Muscle of leg (tissue), 3 donors: ENCODE measurements at regions not wholly inside any gene's neighbourhood (a gene's known extent, or its start where the extent isn't known, plus 50 kb on each side); places are given as distances from the start of the nearest gene placed in this dataset.
"Not testable (repeated sequence)": the region's sequence is repeated elsewhere in the genome, so short reads cannot be mapped to it uniquely, and the experiment has no call there.

Experiments used
- DNase-seq: peaks from one replicate; pipeline ENCODE4 v3.0.0; 2013
- H3K27ac ChIP-seq: one replicate; pipeline ENCODE4 v1.5.1; 2013; ENCODE audit warnings: mild to moderate bottlenecking, low read length, control low read depth
- H3K27me3 ChIP-seq: one replicate; pipeline ENCODE4 v1.6.1; 2013; ENCODE audit warnings: low read length; ENCODE audit not compliant: control insufficient read depth, insufficient read depth
- H3K36me3 ChIP-seq: one replicate; pipeline ENCODE4 v1.6.1; 2013; ENCODE audit warnings: low read length; ENCODE audit not compliant: control insufficient read depth, insufficient read depth
- H3K4me1 ChIP-seq: one replicate; pipeline ENCODE4 v1.6.1; 2013; ENCODE audit warnings: low read length; ENCODE audit not compliant: control insufficient read depth, insufficient read depth
- H3K4me3 ChIP-seq: one replicate; pipeline ENCODE4 v1.5.1; 2013; ENCODE audit warnings: low read length, control low read depth
- H3K9me3 ChIP-seq: replicated peaks from 2 replicates; pipeline ENCODE4 v1.6.1; 2013; ENCODE audit warnings: low read depth, low read length; ENCODE audit not compliant: control insufficient read depth
- WGBS: methylation state at CpG from one replicate; pipeline ENCODE4 v1.1.5; 2013; ENCODE audit warnings: missing lambda C conversion rate; ENCODE audit not compliant: insufficient coverage; 5-methylcytosine and 5-hydroxymethylcytosine counted together

DNA sequence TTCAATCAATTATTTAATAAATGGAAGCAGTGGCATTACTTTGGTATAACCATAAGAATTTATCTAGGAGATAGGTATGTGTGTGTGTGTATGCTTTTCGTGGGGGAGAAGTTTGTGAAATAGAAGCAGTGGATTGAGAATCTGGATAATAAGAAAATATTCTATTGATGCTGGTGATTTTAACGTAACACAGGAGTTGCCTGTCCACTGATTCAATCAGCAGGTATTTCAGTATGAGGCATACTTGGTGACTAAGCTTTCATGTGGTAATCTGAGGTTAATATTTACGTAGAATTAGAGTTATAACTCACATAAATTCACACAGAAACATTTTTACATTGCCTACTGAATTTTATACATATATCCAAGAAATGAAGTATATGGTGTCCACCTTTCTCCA lies 568.0 kb downstream of the ZWINT start:
- no peak overlapping the region for H3K27ac ChIP-seq
- 50% methylated on average over 1 of the region's 3 CpGs for WGBS
- no peak overlapping the region for H3K4me3 ChIP-seq
- no peaks in the 10 kb centered on the region for H3K36me3 ChIP-seq
- H3K9me3 ChIP-seq: no peaks in the 10 kb centered on the region
- DNase-seq: no peak
- H3K27me3 ChIP-seq: no peaks in the 10 kb centered on the region
- no peaks in the 10 kb centered on the region for H3K4me1 ChIP-seq

DNA sequence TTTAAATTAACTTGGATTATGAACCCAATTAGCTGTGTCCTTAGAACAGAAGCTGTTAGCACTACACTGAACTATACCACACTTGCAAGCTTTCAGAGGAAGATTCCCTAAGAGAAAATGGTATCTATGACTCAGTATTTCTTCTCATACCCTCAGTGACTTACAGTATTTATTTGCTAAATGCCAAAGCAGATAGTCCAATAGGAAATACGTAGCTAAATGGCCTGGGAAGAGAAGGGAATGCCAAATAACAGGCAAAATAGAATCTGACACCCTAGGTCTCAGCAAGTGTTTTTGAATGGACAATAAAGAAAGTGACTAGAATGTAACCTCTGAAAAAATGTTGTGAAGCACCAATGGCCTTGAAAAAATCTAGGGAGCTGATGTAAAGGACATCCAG lies 570.8 kb downstream of the ZWINT start:
- H3K36me3 ChIP-seq, H3K27ac ChIP-seq, H3K9me3 ChIP-seq, H3K4me3 ChIP-seq, DNase-seq, H3K27me3 ChIP-seq, H3K4me1 ChIP-seq: not testable (repeated sequence)
- no CpG with 5 or more reads among the region's 1 CpG for WGBS

DNA sequence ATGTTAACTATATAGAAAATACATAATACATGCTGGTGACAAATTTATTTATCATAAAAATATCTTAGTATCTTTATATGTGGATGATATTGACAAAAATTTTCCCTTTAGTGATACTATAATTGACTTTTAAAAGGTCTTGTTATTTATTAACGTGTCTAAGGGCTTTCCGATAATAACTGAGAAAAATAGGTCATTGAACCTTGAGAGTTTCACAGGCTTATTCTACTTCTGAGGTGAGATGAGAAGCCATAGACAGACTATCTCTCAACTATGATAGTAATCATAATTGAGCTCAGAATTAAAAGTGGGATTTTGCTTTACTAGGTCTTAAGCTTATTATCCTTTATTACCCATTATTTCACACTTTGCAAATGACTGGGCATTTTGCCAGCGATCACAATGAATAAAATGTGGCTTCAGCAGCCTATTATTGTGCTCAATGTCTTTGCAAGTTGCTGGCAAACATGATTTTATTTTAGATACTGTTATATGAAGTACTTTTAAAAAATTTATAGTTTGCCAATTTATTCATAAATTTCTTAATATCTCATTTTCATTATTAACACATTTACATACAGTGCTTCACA lies 574.5 kb downstream of the ZWINT start:
- no peaks in the 10 kb centered on the region for H3K36me3 ChIP-seq
- no peaks in the 10 kb centered on the region for H3K9me3 ChIP-seq
- H3K4me3 ChIP-seq: no peak overlapping the region
- H3K27ac ChIP-seq: no peak overlapping the region
- DNase-seq: no peak
- H3K4me1 ChIP-seq: no peaks in the 10 kb centered on the region
- no CpG with 5 or more reads among the region's 3 CpGs for WGBS
- no peaks in the 10 kb centered on the region for H3K27me3 ChIP-seq

GRCh38 chr10:55782181-55782580 lies 578.9 kb downstream of the ZWINT start:
- Histone ChIP-seq H3K9me3 (no peaks in the 10 kb centered on the region), H3K4me3 (no peak overlapping the region), H3K27ac (no peak overlapping the region), H3K27me3 (no peaks in the 10 kb centered on the region), H3K4me1 (no peaks in the 10 kb centered on the region), H3K36me3 (no peaks in the 10 kb centered on the region)
- WGBS: no CpG with 5 or more reads among the region's 4 CpGs
- no peak for DNase-seq

DNA sequence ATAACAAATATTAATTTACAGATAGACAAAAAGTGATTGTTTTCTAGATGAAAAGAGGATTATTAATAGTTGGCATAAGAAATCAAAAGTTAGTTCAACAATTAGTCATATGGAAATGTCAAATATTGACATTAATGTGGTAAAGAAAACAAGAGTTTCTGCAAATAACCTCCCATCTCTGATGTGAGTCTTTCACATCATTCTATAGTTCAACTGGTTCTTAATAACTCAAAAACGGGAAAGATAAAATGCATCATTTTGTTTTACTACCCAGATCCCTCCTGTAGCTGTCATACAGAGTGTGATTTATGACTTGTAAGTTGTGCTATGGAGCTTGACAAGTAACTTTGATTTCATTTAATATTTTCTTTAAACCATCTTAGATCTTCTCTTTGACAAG lies 594.8 kb downstream of the ZWINT start:
- Histone ChIP-seq H3K4me3 (no peak overlapping the region), H3K4me1 (no peaks in the 10 kb centered on the region), H3K27me3 (no peaks in the 10 kb centered on the region), H3K27ac (no peak overlapping the region), H3K36me3 (no peaks in the 10 kb centered on the region), H3K9me3 (no peaks in the 10 kb centered on the region)
- no peak for DNase-seq
- no CpG with 5 or more reads among the region's 1 CpG for WGBS

- Histone ChIP-seq H3K27me3 (no peaks in the 10 kb centered on the region), H3K4me3 (no peak overlapping the region), H3K36me3 (no peaks in the 10 kb centered on the region), H3K9me3 (no peaks in the 10 kb centered on the region), H3K27ac (no peak overlapping the region), H3K4me1 (no peaks in the 10 kb centered on the region)
- no CpG with 5 or more reads among the region's 2 CpGs for WGBS
- peak; percentile 2 for DNase-seq
These were observed 610.6 kb downstream of the ZWINT start for GRCh38 chr10:55750458-55750857.

DNA sequence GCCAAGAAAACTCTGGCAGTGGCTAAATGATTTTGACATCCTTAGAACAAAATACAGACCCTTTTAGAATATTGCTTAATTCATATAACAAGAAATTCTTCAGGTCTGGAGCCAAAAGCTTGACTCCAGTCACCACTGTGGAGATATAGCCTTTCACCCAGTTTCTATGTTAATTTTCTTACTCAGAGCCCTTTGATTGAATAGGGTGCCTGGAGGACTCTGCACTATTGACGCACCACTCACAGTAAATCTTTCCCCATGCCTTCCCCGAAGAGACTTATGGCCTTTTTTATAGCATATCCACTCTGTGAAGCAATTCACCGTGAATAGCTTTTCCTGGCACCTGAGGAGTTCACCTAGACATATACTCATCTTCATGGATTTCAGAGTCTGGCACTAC lies 613.8 kb downstream of the ZWINT start:
- WGBS: 60% methylated on average over 1 of the region's 3 CpGs
- Histone ChIP-seq H3K27ac (no peak overlapping the region), H3K36me3 (no peaks in the 10 kb centered on the region), H3K9me3 (no peaks in the 10 kb centered on the region), H3K27me3 (no peaks in the 10 kb centered on the region), H3K4me1 (no peaks in the 10 kb centered on the region), H3K4me3 (no peak overlapping the region)
- no peak for DNase-seq

DNA sequence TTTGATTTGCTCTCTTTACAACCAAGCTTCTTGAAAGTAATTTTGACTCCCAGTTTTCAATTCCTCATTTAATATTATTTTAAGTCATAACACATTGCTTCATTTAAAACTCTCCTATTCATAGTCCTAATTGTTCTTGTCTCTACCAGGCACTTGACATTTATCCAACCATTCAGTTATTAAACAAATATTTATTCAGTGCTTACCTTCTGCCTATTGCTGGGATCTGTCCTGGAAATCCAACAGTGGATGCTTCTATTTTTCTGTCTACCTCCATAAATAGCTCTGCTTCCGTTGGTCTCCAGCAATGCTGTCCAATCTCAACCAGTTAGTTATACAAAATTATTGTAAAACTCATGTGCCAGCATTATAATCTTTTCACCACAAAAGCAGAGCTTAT lies 615.1 kb downstream of the ZWINT start:
- WGBS: no CpG with 5 or more reads among the region's 1 CpG
- no peak for DNase-seq
- Histone ChIP-seq H3K27me3 (no peaks in the 10 kb centered on the region), H3K27ac (no peak overlapping the region), H3K4me1 (no peaks in the 10 kb centered on the region), H3K9me3 (no peaks in the 10 kb centered on the region), H3K36me3 (no peaks in the 10 kb centered on the region), H3K4me3 (no peak overlapping the region)

DNA sequence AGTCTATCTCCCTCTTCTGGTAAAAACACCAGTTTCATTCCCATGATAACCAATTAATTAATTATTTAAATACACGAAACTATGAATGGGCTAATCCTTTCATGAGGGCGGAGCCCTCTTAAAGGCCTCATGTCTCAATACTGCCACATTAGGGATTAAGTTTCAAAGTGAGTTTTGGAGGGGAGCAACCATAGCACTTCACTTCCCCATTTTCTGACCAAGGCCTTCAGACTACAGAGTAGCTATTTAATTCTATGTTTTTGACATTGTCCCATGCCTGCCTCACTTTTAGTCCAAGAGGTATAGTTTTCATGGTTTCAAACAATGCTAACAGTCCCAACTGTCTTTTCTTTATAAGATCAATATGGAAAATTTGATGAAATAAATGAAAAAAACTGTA lies 618.6 kb downstream of the ZWINT start:
- no peaks in the 10 kb centered on the region for H3K4me1 ChIP-seq
- H3K9me3 ChIP-seq: no peaks in the 10 kb centered on the region
- no peak for DNase-seq
- H3K36me3 ChIP-seq: no peaks in the 10 kb centered on the region
- WGBS: no CpG with 5 or more reads among the region's 2 CpGs
- no peak overlapping the region for H3K4me3 ChIP-seq
- H3K27me3 ChIP-seq: no peaks in the 10 kb centered on the region
- no peak overlapping the region for H3K27ac ChIP-seq

DNA sequence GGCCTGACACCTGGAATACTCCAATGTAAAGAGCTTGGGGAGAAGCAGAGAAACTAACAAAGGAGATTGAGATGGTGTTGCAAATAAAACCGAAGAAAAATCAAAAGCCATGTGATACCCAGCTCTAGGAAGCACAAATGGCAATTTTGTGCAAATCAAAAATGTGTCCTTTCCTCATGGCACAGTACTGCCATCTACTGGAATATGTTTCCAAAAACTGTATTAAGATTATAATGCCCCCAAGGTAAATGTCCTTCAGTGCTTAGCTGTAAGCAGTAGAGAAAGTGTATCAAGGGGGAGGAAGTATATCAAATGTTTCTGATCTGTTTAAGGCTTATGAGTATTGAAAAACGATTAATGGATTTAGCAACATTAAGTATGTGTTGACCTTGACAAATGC lies 620.3 kb downstream of the ZWINT start:
- not testable (repeated sequence) for H3K36me3 ChIP-seq, H3K4me3 ChIP-seq, H3K4me1 ChIP-seq, H3K27ac ChIP-seq, H3K9me3 ChIP-seq, H3K27me3 ChIP-seq
- no CpG with 5 or more reads among the region's 2 CpGs for WGBS
- DNase-seq: peak; percentile 7

GRCh38 chr10:55740110-55740509 lies 620.9 kb downstream of the ZWINT start:
- no peak for DNase-seq
- Histone ChIP-seq H3K36me3 (no peaks in the 10 kb centered on the region), H3K4me3 (no peak overlapping the region), H3K4me1 (no peaks in the 10 kb centered on the region), H3K9me3 (no peaks in the 10 kb centered on the region), H3K27me3 (no peaks in the 10 kb centered on the region), H3K27ac (no peak overlapping the region)
- WGBS: 87% methylated on average over 1 of the region's 2 CpGs
